Activated CD4-positive, alpha-beta T cell treated with anti-CD3 and anti-CD28 coated beads for 36 hours (primary cell): ENCODE measurements at regions not wholly inside any gene's neighbourhood (a gene's known extent, or its start where the extent isn't known, plus 50 kb on each side); places are given as distances from the start of the nearest gene placed in this dataset.

ENCODE experiments used
- ATAC-seq: fragments of 200-7000 bp; cut with Tn5 transposase; one replicate; pipeline ENCODE4 v1.10.0; 2021; ENCODE audit warnings: mild to moderate bottlenecking, moderate library complexity
- CTCF ChIA-PET: fragments of 350-600 bp; sonication (Branson Sonifier 250); formaldehyde crosslinking; loops from one replicate; lab custom pipeline; 2021; ENCODE audit warnings: antibody characterized with exemption; lab: Charles Lee
- POLR2A ChIA-PET: fragments of 350-600 bp; sonication (Branson Sonifier 250); formaldehyde crosslinking; loops from one replicate; lab custom pipeline; 2021; ENCODE audit warnings: antibody characterized with exemption, inconsistent platforms; lab: Charles Lee
- DNase-seq: peaks from one replicate; pipeline ENCODE4 v3.0.0-alpha.2; 2020
- H3K27ac Mint-ChIP-seq: one replicate; pipeline ENCODE4 v1.8.0; 2021; ENCODE audit warnings: mixed read lengths
- H3K27me3 Mint-ChIP-seq: one replicate; pipeline ENCODE4 v1.8.0; 2021; ENCODE audit warnings: mixed read lengths
- H3K36me3 Mint-ChIP-seq: one replicate; pipeline ENCODE4 v1.8.0; 2021; ENCODE audit warnings: low read depth, mixed read lengths
- H3K4me1 Mint-ChIP-seq: one replicate; pipeline ENCODE4 v1.8.0; 2021; ENCODE audit warnings: mixed read lengths
- H3K4me3 Mint-ChIP-seq: one replicate; pipeline ENCODE4 v1.8.0; 2021; ENCODE audit warnings: mild to moderate bottlenecking, moderate library complexity, mixed read lengths
- H3K9me3 Mint-ChIP-seq: one replicate; pipeline ENCODE4 v1.8.0; 2021; ENCODE audit warnings: low read depth, mixed read lengths
- intact Hi-C, 2 experiments: fragments of 100-400 bp; cut with DNase I in 1 of 2; cut with micrococcal nuclease in 1 of 2; formaldehyde crosslinking; loops; one replicate each; pipeline versions ENCODE4 v1.14.2 to v1.15.1; 2022 to 2024; cut with DNase I, micrococcal nuclease

- CTCF ChIA-PET = interaction anchor here (0.9 kb wide), 1 partner anchor 20 kb away, joined by 3 read pairs; no protein-coding TSS in a partner anchor
- intact Hi-C loops = no loop called here
- H3K27ac Mint-ChIP-seq = no peak overlapping the region
- peaks cover 13% of the 10 kb centered on the region for H3K27me3 Mint-ChIP-seq
- H3K4me1 Mint-ChIP-seq = no peaks in the 10 kb centered on the region
- peaks cover 12% of the 10 kb centered on the region for H3K9me3 Mint-ChIP-seq
- ATAC-seq (no peak), DNase-seq (no peak)
- POLR2A ChIA-PET = no interaction called here
- no peaks in the 10 kb centered on the region for H3K36me3 Mint-ChIP-seq
- no peak overlapping the region for H3K4me3 Mint-ChIP-seq
These were observed 275.0 kb upstream of the NSMCE3 start for GRCh38 chr15:29544513-29545128.

- ChIA-PET POLR2A (no interaction called here), CTCF (no interaction called here)
- DNase-seq (no peak), ATAC-seq (no peak)
- Mint-ChIP-seq H3K27me3 (peaks cover 16% of the 10 kb centered on the region), H3K4me1 (no peaks in the 10 kb centered on the region), H3K9me3 (peaks cover 12% of the 10 kb centered on the region), H3K4me3 (no peak overlapping the region), H3K27ac (no peak overlapping the region), H3K36me3 (no peaks in the 10 kb centered on the region)
- intact Hi-C loops = no loop called here
These were observed 273.4 kb upstream of the NSMCE3 start for GRCh38 chr15:29542994-29543393.

GRCh38 chr15:29541309-29541708 is 271.7 kb upstream of the NSMCE3 start:
- CTCF ChIA-PET = no interaction called here

GRCh38 chr15:29540479-29540878 is 270.9 kb upstream of the NSMCE3 start:
- Mint-ChIP-seq H3K4me1 (no peaks in the 10 kb centered on the region), H3K4me3 (no peak overlapping the region)
- CTCF ChIA-PET = no interaction called here

More at GRCh38 chr15:29541309-29541708, 271.7 kb upstream of the NSMCE3 start:
- no peak for DNase-seq
- ATAC-seq = no peak
- Mint-ChIP-seq H3K9me3 (peaks cover 8% of the 10 kb centered on the region), H3K27ac (no peak overlapping the region), H3K4me1 (no peaks in the 10 kb centered on the region), H3K36me3 (no peaks in the 10 kb centered on the region), H3K27me3 (peaks cover 16% of the 10 kb centered on the region), H3K4me3 (no peak overlapping the region)
- POLR2A ChIA-PET = no interaction called here
- intact Hi-C loops = no loop called here

GRCh38 chr15:29539736-29540135 is 270.1 kb upstream of the NSMCE3 start:
- Mint-ChIP-seq H3K9me3 (no peaks in the 10 kb centered on the region), H3K36me3 (no peaks in the 10 kb centered on the region), H3K4me1 (no peaks in the 10 kb centered on the region), H3K27me3 (peaks cover 15% of the 10 kb centered on the region), H3K27ac (no peak overlapping the region), H3K4me3 (no peak overlapping the region)
- CTCF ChIA-PET = no interaction called here
- intact Hi-C loops = no loop called here
- ATAC-seq (no peak), DNase-seq (no peak)
- POLR2A ChIA-PET = no interaction called here

More at GRCh38 chr15:29540479-29540878, 270.9 kb upstream of the NSMCE3 start:
- no peak for DNase-seq
- POLR2A ChIA-PET = no interaction called here
- Mint-ChIP-seq H3K27me3 (peaks cover 16% of the 10 kb centered on the region), H3K27ac (no peak overlapping the region), H3K9me3 (peaks cover under 1% of the 10 kb centered on the region), H3K36me3 (no peaks in the 10 kb centered on the region)
- no peak for ATAC-seq
- intact Hi-C loops = no loop called here

GRCh38 chr15:29538044-29538443 is 268.4 kb upstream of the NSMCE3 start:
- Mint-ChIP-seq H3K27me3 (peaks cover 15% of the 10 kb centered on the region), H3K27ac (no peak overlapping the region)
- CTCF ChIA-PET = no interaction called here

GRCh38 chr15:29535952-29536351 is 266.3 kb upstream of the NSMCE3 start:
- ATAC-seq (no peak), DNase-seq (no peak)
- H3K4me3 Mint-ChIP-seq = no peak overlapping the region
- ChIA-PET CTCF (no interaction called here), POLR2A (no interaction called here)
- peaks cover 8% of the 10 kb centered on the region for H3K27me3 Mint-ChIP-seq
- no peaks in the 10 kb centered on the region for H3K36me3 Mint-ChIP-seq
- intact Hi-C loops = no loop called here
- no peak overlapping the region for H3K27ac Mint-ChIP-seq
- no peaks in the 10 kb centered on the region for H3K9me3 Mint-ChIP-seq
- no peaks in the 10 kb centered on the region for H3K4me1 Mint-ChIP-seq

More at GRCh38 chr15:29538044-29538443, 268.4 kb upstream of the NSMCE3 start:
- H3K36me3 Mint-ChIP-seq = no peaks in the 10 kb centered on the region
- POLR2A ChIA-PET = no interaction called here
- no peaks in the 10 kb centered on the region for H3K4me1 Mint-ChIP-seq
- no peaks in the 10 kb centered on the region for H3K9me3 Mint-ChIP-seq
- no peak for ATAC-seq
- intact Hi-C loops = no loop called here
- H3K4me3 Mint-ChIP-seq = no peak overlapping the region
- no peak for DNase-seq

- H3K9me3 Mint-ChIP-seq = no peaks in the 10 kb centered on the region
- no peak overlapping the region for H3K27ac Mint-ChIP-seq
- no peaks in the 10 kb centered on the region for H3K4me1 Mint-ChIP-seq
- POLR2A ChIA-PET = no interaction called here
- intact Hi-C loops = no loop called here
- H3K36me3 Mint-ChIP-seq = no peaks in the 10 kb centered on the region
- ATAC-seq (no peak), DNase-seq (no peak)
- peaks cover 6% of the 10 kb centered on the region for H3K27me3 Mint-ChIP-seq
- CTCF ChIA-PET = no interaction called here
- no peak overlapping the region for H3K4me3 Mint-ChIP-seq
These were observed 264.8 kb upstream of the NSMCE3 start for GRCh38 chr15:29534378-29534777.

- Mint-ChIP-seq H3K4me3 (no peak overlapping the region), H3K27ac (no peak overlapping the region), H3K36me3 (no peaks in the 10 kb centered on the region), H3K9me3 (no peaks in the 10 kb centered on the region), H3K27me3 (peaks cover 6% of the 10 kb centered on the region), H3K4me1 (no peaks in the 10 kb centered on the region)
- ATAC-seq (no peak), DNase-seq (no peak)
- CTCF ChIA-PET = no interaction called here
- intact Hi-C loops = no loop called here
- POLR2A ChIA-PET = no interaction called here
These were observed 264.0 kb upstream of the NSMCE3 start for GRCh38 chr15:29533647-29534046.

- ATAC-seq = no peak
- CTCF ChIA-PET = no interaction called here
- Mint-ChIP-seq H3K27me3 (no peaks in the 10 kb centered on the region), H3K36me3 (no peaks in the 10 kb centered on the region), H3K9me3 (no peaks in the 10 kb centered on the region), H3K4me1 (no peaks in the 10 kb centered on the region), H3K27ac (no peak overlapping the region), H3K4me3 (no peak overlapping the region)
- POLR2A ChIA-PET = no interaction called here
- no peak for DNase-seq
- intact Hi-C loops = no loop called here
These were observed 262.7 kb upstream of the NSMCE3 start for GRCh38 chr15:29532296-29532695.

- DNase-seq (no peak), ATAC-seq (no peak)
- Mint-ChIP-seq H3K9me3 (no peaks in the 10 kb centered on the region), H3K4me1 (no peaks in the 10 kb centered on the region), H3K27ac (no peak overlapping the region), H3K4me3 (no peak overlapping the region), H3K27me3 (no peaks in the 10 kb centered on the region), H3K36me3 (no peaks in the 10 kb centered on the region)
- ChIA-PET CTCF (no interaction called here), POLR2A (no interaction called here)
- intact Hi-C loops = no loop called here
These were observed 261.3 kb upstream of the NSMCE3 start for GRCh38 chr15:29530966-29531365.

- intact Hi-C loops = no loop called here
- Mint-ChIP-seq H3K36me3 (no peaks in the 10 kb centered on the region), H3K4me1 (no peaks in the 10 kb centered on the region), H3K27me3 (no peaks in the 10 kb centered on the region), H3K4me3 (no peak overlapping the region), H3K27ac (no peak overlapping the region), H3K9me3 (no peaks in the 10 kb centered on the region)
- ChIA-PET POLR2A (no interaction called here), CTCF (interaction anchor here (0.7 kb wide), 1 partner anchor 11 kb away, joined by 3 read pairs; no protein-coding TSS in a partner anchor)
- DNase-seq = no peak
- no peak for ATAC-seq
These were observed 259.4 kb upstream of the NSMCE3 start for GRCh38 chr15:29529043-29529442.
